Left cardiac atrium (tissue), 4 donors: ENCODE measurements at regions not wholly inside any gene's neighbourhood (a gene's known extent, or its start where the extent isn't known, plus 50 kb on each side); places are given as distances from the start of the nearest gene placed in this dataset.

Experiments used
- ATAC-seq, 2 donors: fragments of 200-7000 bp; cut with Tn5 transposase; one replicate each; pipeline ENCODE4 v1.9.1; 2020; ENCODE audit warnings: mild to moderate bottlenecking in 2 of 2, moderate library complexity in 2 of 2
- DNase-seq: peaks from one replicate; pipeline ENCODE4 v3.0.0-alpha.2; 2020
- intact Hi-C, 2 donors: fragments of 100-400 bp; cut with DNase I; formaldehyde crosslinking; loops; one replicate each; pipeline versions ENCODE4 v1.14.1 to v1.15.1; 2022 to 2023
- donor health status: DM: no; HTN: yes; CAD: no.
- donor health status: DM: no; HTN: yes; CAD: no; lungs with severe emphysema.
- donor health status: DM: yes; HTN: yes; CAD: no.
- donor health status: Dilated cardiomyopathy.

- DNase-seq (no peak), ATAC-seq (peak; percentile 54 to 57)
- intact Hi-C loops = no loop called here
These were observed 114.4 kb downstream of the DMRTA2 start for GRCh38 chr1:50308878-50309277.

GRCh38 chr1:50305808-50306207, 117.4 kb downstream of the DMRTA2 start:
- DNase-seq = no peak
- no peak for ATAC-seq
- intact Hi-C loops = no loop called here

GRCh38 chr1:50300297-50300696, 122.9 kb downstream of the DMRTA2 start:
- no peak for DNase-seq
- intact Hi-C loops = no loop called here
- no peak for ATAC-seq

GRCh38 chr1:50295566-50295965, 127.7 kb downstream of the DMRTA2 start:
- intact Hi-C loops = no loop called here
- no peak for ATAC-seq
- no peak for DNase-seq

GRCh38 chr1:50292276-50292675, 131.0 kb downstream of the DMRTA2 start:
- intact Hi-C loops = no loop called here
- no peak for DNase-seq
- ATAC-seq = no peak

GRCh38 chr1:50289495-50289894, 133.7 kb downstream of the DMRTA2 start:
- DNase-seq (no peak), ATAC-seq (no peak)
- intact Hi-C loops = no loop called here

GRCh38 chr1:50285994-50286393, 137.2 kb downstream of the DMRTA2 start:
- no peak for ATAC-seq
- intact Hi-C loops = no loop called here
- no peak for DNase-seq

GRCh38 chr1:50279622-50280330, 143.5 kb downstream of the DMRTA2 start:
- no peak for ATAC-seq
- no peak for DNase-seq
- intact Hi-C loops = no loop called here

- intact Hi-C loops = no loop called here
- no peak for DNase-seq
- ATAC-seq = no peak
These were observed 144.3 kb downstream of the DMRTA2 start for GRCh38 chr1:50278961-50279360.

- intact Hi-C loops = no loop called here
- ATAC-seq (no peak), DNase-seq (no peak)
These were observed 144.8 kb downstream of the DMRTA2 start for GRCh38 chr1:50278410-50278809.

- intact Hi-C loops = no loop called here
- DNase-seq (no peak), ATAC-seq (no peak)
These were observed 147.7 kb downstream of the DMRTA2 start for GRCh38 chr1:50275566-50275965.

- intact Hi-C loops = no loop called here
- DNase-seq (no peak), ATAC-seq (no peak)
These were observed 150.3 kb downstream of the DMRTA2 start for GRCh38 chr1:50272912-50273311.

- intact Hi-C loops = no loop called here
- DNase-seq = peak; percentile 35
- peak; percentile 27 to 49 for ATAC-seq
These were observed 151.2 kb downstream of the DMRTA2 start for GRCh38 chr1:50271968-50272578.

GRCh38 chr1:50271337-50271736, 151.9 kb downstream of the DMRTA2 start:
- intact Hi-C loops = no loop called here
- no peak for DNase-seq
- no peak for ATAC-seq

- DNase-seq (no peak), ATAC-seq (no peak)
- intact Hi-C loops = no loop called here
These were observed 152.3 kb downstream of the DMRTA2 start for GRCh38 chr1:50270926-50271325.

GRCh38 chr1:50268049-50268448, 155.2 kb downstream of the DMRTA2 start:
- intact Hi-C loops = no loop called here
- ATAC-seq (no peak), DNase-seq (no peak)

- DNase-seq (no peak), ATAC-seq (peak in 1 of 2 donors; percentile 17)
- intact Hi-C loops = no loop called here
These were observed 156.7 kb downstream of the DMRTA2 start for GRCh38 chr1:50266509-50266908.

- peak in 1 of 2 donors; percentile 78 for ATAC-seq
- intact Hi-C loops = no loop called here
These were observed 157.1 kb downstream of the ELAVL4 start for GRCh38 chr1:50265790-50266314.

GRCh38 chr1:50264590-50264989, 155.9 kb downstream of the ELAVL4 start:
- DNase-seq (no peak), ATAC-seq (no peak)
- intact Hi-C loops = no loop called here

More at GRCh38 chr1:50265790-50266314, 157.1 kb downstream of the ELAVL4 start:
- DNase-seq = no peak

GRCh38 chr1:50262436-50262835, 153.7 kb downstream of the ELAVL4 start:
- DNase-seq (no peak), ATAC-seq (no peak)
- intact Hi-C loops = no loop called here

GRCh38 chr1:50261951-50262350, 153.2 kb downstream of the ELAVL4 start:
- intact Hi-C loops = no loop called here
- ATAC-seq = no peak
- no peak for DNase-seq
